ENCODE measurements at regions not wholly inside any gene's neighbourhood (a gene's known extent, or its start where the extent isn't known, plus 50 kb on each side); places are given as distances from the start of the nearest gene placed in this dataset.

DNA sequence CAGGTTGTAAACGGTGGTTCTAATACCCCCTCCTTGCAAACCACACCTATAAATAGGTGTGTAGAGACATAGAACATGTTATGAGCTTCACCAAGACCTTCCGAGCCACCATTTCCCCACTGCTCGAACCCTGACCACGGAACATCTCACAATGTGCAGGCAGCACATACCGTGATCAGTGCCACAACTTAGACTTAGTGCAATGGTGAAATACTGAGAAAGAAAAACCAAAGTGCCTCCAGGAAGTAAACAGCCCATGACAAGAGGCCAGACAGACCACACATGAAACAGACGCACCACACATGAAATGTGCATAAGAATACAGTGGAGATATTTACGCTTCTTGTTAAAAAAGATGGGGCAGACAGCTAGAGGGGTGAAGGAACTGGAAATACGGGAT is 166.9 kb upstream of the CCND2 start:
- no peak for DNase-seq (ENCODE audit: low read depth in 2 of 2)

DNA sequence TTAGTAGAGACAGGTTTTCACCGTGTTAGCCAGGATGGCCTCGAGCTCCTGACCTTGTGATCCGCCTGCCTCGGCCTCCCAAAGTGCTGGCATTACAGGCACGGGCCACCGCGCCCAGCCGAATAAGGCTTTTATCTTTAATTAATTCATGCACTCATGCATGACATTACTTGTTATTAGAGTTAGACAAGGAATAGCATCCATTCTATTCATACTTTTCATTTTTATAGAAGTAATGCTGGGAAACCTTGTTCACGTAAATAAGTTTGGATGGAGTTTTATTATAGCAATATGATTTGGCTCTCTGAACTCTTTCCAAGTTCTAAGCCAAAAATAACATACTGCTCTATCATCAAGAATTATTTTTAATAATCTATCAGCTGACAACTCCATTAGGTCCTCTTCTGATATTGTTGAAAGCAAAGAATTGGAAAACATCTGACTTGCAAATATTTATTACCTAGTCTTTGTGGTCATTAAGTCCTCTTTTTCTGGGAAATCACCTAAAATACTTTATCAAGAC is 168.8 kb upstream of the CCND2 start:
- DNase-seq (ENCODE audit: low read depth in 2 of 2) = no peak

DNA sequence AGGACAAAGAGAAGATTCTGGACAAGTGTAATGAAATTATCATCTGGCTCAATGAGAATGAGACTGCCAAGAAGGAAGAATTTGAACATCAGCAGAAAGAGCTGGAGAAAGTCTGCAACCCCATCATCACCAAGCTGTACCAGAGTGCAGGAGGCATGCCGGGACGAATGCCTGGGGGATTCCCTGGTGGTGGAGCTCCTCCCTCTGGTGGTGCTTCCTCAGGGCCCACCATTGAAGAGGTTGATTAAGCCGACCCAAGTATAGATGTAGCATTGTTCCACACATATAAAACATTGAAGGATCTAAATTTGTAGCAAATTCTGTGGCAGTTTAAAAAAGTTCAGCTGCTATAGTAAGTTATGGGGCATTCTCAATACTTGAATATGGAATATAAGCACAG is 174.3 kb upstream of the CCND2 start:
- no peak for DNase-seq (ENCODE audit: low read depth in 2 of 2)

DNA sequence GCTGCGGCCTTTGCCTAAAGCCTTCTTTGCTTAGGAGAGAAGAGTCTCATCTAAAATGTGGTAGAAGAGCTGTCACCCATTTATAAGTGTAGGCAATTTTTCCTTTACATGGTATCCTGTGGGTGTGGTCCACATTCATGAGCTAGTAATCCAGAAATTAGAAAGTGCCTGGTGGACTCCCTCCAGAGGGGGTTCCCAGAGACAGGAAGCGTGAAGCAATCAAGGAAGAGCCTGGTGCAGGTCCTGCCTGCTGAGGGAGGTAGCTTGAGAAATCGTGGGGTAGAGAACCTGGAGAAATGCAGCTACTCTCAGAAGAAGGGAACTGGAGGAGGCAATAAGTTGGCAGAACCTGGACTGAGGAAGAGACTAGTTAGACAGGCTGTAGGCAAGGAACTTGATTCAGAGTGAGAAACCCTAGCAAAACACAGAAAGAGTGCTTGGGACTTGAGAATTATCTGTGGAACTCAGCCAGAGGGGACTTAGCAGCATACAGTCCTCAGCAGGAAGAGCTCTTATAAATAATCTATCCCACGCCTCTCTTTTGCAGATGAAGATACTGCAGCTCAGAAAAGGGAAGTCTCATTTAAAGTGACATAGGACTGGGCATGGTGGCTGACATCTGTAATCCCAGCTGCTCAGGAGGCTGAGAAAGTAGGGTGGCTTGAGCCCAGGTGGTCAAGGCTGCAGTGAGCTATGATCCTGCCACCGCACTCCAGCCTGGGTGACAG is 182.4 kb upstream of the CCND2 start:
- DNase-seq (ENCODE audit: low read depth in 2 of 2) = no peak

DNA sequence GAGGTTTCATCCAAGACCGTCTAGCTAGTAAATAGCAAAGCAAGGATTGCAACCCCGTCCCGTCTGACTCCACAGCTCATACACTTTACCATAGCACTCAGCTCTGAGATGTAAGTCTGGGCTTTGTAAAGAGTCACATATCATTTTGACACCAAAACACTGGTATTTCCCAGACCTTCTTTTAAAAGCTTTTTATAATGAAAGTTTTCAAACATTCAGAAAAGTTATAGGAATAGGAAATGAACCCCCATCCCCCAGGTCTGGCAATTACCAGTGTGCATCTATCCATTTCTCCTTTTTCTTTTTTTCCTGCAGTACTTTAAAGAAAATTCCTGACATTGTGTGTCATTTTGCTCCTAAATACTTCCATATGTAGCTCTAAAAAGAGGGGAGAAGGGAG is 183.6 kb upstream of the CCND2 start:
- DNase-seq (ENCODE audit: low read depth in 2 of 2) = no peak

DNA sequence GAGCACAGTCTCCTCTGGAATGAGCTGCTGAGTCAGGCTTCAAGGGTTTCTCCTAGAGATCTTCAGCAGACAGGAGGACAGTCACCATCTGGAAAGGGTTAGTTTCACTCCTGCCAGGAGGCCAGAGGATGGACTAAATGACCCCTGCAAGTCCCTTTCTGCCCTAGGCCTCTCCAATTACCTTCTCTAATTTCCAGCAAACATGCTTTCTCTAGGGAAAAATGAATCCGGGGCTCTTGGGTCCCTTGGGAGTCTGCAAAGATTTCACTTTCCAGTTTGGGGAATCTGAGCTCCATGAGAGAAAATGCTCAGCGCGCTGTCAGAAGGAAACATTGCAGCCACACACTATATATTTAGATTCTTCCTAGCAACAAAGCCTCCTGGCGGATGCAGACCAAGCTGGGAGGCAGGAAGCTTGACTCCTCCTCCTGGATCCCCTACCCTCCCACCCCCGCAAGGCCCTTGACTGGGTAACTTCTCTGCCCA is 184.4 kb upstream of the CCND2 start:
- no peak for DNase-seq (ENCODE audit: low read depth in 2 of 2)

DNA sequence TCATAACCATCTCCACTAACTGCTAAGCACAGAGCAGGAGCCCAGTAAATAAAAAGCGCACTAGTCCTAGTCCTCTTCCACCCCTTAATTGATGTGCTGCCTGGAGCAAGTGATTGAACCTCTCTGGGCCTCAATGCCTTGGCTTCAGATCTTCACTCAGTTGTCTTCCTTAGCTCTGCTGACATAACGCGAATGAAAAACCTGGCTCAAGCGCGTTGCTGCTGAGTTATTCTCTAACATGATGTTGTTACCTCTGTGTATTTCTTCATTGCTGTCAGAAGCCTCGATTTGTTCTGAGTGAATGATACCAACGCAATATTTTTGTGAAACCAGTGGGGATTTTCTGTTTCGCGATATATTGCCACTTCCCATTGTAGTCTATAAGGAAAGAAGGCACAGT is 185.1 kb upstream of the CCND2 start:
- DNase-seq (ENCODE audit: low read depth in 2 of 2) = no peak

DNA sequence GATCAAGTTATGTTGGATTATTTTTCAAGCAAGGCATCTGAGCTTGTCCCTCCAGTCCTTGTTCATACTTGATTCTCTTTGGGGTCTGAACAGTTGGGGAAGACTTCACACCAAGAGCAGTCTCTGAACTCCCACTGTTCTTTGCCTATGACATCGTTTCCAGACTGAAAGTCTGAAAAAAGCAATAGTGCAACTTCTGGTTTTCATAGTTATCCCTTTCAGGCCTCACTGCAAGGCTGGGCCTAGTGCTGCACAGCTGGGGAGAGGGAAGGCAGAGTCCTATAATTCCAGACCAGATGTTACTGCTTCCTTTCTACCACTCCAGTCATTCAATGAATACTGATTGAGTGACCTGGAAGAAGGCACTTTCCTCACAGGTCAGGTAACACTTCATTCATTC is 187.1 kb upstream of the CCND2 start:
- no peak for DNase-seq (ENCODE audit: low read depth in 2 of 2)

DNA sequence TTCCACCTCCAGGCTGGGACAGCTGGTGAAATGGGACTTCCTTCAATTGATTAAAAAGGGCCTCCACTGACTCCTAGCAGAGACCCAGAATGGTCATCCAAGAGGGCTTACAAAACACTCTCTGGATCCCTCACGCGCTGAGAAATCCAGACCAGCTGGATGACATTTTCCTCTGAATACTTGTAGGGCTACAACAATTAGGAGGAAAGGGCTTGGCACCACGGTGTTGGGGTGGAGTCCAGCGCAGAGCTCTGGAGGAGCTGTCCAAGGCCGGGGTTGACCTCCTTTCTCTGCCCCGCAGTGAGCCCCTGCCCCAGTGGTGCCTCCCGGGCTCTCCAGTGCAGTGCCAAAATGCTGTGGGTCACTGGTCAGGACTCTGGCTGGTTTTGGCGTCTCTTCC is 189.0 kb upstream of the CCND2 start:
- no peak for DNase-seq (ENCODE audit: low read depth in 2 of 2)

DNA sequence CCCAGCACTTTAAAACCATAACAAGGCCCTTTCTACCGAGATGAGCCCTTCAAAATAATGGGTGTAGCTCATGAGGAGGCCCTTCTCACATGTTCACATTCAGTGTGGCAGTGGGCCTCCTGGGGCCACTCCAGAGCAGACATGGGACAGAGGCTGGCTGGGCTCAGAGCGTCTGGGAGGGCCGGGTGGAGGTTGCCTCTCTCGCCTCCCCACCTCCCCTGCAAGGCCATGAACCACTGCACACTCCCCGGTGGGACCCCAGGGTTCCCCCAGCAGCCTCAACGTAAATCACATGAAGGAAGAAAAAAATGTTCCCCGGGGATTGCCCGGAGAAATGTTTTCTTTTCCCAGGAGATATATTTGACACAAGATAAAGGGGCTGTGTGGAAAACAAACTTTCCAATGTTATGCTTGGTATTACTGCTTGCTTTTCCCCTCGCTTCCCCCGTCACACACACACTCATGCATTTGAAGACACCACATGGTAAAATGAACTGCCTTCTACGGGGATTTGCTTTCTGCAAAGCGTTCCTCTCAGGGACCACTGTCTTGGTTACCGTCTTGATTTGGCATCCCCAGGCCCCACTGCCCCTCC is 190.7 kb upstream of the CCND2 start:
- DNase-seq (ENCODE audit: low read depth in 2 of 2) = no peak

DNA sequence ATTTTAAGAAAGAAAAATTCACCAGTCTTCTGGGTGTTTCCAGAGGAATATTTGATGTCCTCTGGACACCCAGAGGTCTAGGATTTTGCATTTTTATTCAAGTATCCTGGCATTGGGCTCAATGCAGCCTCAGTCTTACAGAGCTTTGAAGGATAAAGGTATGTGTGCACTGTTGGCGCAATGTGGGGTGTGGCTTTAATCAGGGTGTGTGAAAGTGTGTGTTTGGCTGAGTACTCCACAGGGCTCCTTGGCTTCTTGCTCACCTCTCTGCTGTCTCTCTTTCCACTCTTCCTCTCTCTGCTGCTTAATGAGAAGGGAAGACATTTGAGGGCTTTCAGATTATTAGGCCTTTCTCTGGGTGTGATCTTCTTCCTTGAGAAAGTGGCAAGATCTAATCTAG is 193.3 kb upstream of the CCND2 start:
- no peak for DNase-seq (ENCODE audit: low read depth in 2 of 2)

DNA sequence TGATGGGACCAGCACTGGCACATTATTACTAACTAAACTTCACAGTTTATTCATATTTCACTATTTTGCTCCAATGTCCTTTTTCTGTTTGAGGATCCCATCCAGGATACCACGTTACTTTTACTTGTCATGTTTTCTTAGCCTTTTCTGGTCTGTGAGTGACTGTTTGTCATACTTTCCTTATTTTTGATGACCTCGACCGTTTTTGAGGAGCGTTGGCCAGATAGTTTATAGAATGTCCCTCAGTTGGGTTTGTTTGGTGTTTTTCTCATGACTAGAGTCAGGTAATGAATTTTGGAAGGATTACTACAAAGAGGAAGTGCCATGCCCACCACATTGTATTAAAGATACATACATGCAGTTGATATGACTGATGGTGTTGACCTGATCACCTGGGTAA is 199.4 kb upstream of the CCND2 start:
- no peak for DNase-seq (ENCODE audit: low read depth in 2 of 2)

DNA sequence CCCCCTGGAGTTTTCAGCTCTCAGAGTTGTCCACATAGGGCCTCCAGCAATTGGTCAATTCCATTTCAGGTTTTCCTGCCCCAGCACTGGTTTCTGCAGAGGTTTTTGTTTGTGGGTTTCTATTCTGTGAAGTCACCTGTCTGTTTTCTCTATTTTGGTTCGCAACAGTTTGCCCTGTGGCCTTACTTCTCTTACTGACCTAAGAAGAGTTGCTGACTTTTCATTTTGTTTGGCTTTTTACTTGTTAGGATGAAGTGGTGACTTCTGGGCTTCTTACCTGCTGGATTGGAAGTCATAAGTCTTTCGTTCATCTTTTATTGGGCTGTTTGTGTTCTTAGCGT is 196.4 kb upstream of the PARP11 start:
- no peak for DNase-seq (ENCODE audit: low read depth in 2 of 2)

DNA sequence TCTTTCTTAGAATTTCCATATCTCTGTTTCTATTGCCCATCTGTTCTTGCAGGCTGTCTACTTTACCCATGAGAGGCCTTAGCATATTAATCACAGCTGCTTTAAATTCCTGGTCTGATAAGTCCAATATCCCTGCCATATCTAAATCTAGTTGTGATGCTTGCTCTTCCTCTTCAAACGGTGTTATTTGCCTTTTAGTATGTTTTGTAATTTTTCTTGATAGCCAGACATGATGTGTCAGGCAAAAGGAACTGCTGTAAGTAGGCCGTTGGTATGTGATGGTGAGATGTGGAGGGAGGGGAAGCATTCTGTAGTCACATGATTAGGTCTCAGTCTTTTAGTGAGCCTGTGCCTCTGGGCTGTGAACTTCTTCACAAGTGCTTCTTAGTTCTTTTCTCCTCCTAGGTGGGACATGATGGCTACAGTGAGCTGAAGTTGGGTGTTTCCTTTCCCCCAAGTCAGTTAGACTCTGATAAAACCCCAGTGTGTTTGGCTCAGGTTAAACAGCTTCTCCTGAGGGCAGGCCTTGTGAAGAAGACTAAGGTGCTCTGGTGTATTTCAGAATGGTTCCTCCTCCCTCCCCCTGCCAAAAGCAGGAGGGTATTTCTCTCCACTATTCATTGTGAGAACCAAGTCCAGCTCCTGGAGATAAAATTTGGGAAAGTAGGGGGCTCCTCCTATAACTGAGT is 195.9 kb upstream of the PARP11 start:
- no peak for DNase-seq (ENCODE audit: low read depth in 2 of 2)

DNA sequence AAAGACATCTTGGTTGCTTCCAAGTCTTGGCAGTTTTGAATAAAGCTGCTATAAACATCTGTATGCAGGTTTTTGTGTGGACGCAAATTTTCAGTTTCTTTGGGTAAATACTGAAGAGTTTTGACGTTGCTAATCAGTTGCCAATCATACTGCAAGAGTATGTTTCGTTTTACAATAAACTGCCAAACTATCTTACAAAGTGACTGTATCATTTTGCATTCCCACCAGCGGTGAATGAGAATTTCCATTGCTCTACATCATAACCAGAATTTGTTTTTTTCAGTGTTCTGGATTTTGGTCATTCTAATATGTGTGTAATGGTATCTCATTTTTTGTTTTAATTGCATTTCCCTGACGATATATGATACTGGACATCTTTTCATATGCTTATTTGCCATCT is 190.8 kb upstream of the PARP11 start:
- no peak for DNase-seq (ENCODE audit: low read depth in 2 of 2)

DNA sequence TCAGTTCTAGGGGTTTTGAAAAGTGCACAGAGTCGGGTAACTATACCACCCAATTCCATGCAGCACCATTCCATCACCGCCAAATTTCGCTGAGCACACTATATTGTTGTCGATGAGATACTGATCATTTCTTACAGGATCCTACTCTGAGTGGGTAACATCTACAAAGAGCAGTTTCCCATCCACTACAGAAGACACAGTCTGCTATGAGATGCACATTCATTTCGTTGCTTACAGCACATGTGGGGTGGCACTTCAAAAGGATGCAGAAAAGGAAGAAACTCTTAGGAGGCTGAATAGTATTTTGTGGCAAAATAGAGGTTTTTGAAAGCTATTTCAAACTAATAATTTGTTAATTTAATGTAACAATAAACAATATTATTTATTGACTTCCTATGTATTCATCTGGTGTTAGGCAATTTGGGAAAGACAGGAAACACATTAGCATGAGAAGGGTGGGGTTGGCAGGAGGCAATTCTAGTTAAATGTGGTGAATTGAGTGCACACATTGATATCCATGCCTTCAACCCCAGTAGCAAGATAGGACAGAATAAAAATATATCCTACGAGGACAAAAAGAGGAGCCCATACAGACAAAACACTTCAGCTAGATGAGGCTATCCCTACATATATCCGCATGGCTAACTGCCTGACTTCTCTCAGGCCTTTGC is 186.8 kb upstream of the PARP11 start:
- DNase-seq (ENCODE audit: low read depth in 2 of 2) = no peak

DNA sequence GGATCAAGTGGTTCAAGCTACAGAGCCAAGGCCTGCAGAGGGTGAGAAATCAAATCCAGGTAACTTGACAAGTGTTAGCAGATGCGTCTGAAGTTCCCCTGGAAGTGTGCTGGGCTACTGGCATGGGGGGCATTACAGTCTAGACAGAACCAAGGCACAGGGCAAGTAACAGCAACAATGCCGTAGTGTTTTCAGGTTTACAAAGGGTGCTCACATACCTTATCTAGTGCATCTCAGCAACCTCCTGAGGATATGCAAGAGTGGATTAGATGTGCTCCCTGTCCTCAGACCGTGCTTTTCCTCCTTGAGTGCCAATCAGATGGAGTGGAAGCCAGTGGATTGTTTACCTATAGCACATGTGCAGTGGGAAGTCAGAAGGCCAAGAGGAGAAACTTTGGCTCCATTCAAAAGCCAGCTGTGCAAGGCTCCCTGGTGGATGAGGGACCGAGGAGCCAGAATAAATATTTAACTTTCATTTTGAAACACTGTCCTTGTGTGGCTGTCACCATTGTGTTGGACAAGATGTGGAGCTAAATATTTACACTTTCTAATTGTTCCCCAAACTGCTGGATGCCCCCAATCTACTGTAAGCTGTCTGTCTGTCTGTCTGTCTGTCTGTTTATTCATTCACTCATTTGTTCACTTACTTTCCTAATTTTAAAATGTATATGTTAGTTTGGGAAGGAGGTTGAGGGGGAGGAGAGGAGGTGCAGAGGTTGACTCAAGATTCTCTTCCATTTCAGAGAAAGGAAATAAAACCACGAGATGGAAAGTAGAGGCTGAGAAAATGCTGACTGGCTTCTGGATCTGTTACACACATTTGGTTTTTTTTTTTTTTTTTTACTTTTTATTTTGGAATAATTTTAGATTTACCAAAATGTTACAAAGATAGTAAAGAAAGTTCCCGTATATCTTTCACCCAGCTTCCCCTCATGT is 184.0 kb upstream of the PARP11 start:
- DNase-seq (ENCODE audit: low read depth in 2 of 2) = no peak

DNA sequence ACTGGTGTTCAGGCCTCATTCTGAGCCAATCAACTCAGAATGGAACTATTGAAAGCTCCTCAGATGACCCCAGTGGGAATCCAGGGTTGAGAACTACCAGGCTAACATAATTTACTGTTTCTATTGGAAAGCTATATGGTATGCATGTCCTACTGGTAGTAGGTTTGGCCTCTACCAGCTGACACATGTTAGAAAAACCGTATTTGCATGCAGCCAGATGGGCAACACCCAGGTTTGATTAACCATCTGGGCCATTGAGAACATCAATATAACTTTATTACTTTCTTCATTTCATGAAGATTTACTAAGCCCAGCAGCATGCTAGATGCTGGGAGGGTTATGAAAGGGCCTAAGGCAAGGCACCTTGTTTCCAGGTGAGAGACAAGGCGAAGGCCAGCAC is 181.4 kb upstream of the PARP11 start:
- no peak for DNase-seq (ENCODE audit: low read depth in 2 of 2)

DNA sequence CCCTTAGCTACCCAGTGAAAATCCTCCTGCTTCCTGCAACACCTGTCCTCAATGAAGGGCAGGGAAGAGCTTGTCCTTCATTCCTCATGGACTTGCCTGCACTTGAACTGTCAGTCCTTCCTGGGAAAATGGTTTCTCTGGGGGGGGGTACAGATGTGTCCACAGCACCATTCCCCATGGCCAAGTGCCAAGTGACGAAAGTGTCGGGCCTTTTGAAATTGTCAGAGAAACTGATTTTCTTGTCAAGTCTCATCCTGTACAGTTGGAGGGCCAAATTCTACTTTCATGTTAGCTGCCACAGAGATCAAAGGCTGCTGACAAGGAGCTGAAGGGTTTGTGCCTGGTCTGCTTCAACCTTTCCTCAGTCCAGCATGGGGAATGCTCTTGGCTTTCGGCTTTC is 179.5 kb upstream of the PARP11 start:
- no peak for DNase-seq (ENCODE audit: low read depth in 2 of 2)

DNA sequence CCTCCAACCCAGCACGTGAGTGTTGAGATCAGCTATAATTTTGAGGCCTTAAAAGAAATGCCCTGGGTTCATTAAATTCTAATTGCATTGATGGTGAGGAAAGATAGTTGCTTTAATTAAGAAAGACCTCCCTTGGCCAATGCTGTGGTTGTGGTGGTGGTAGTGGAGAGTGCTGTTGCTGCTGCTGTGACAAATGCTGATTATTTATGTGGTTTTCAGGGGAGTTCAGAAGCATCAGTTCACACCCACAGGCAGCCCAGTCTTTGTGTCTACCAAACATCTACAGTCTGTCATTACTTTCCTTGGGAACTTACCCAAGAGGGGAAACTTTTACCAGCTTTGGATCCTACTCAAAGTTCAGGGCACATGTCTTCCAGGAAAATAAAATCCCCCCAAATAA is 178.4 kb upstream of the PARP11 start:
- DNase-seq (ENCODE audit: low read depth in 2 of 2) = no peak

DNA sequence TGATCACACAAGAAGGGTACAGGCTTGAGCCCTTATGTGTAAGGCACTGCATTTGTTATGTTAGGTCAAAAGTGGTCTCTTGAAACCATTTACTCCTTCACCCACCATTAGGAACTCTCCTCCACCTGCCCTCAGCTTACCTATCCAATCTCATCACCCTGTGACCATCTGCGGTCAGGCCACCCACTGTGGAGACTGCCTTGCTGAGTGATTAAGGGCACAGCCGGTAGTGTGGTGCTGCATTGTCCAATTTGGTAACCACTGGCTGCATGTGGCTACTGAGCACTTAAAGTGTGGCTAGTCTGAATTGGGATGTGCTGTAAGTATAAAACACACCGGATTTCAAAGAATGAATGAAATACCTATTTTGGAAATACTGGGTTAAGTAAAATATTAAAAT is 177.1 kb upstream of the PARP11 start:
- DNase-seq (ENCODE audit: low read depth in 2 of 2) = no peak

Measured in activated CD4-positive, alpha-beta T cell treated with anti-CD3 and anti-CD28 coated beads for 24 hours (primary cell).